ENCODE measurements at regions not wholly inside any gene's neighbourhood (a gene's known extent, or its start where the extent isn't known, plus 50 kb on each side); places are given as distances from the start of the nearest gene placed in this dataset.

DNA sequence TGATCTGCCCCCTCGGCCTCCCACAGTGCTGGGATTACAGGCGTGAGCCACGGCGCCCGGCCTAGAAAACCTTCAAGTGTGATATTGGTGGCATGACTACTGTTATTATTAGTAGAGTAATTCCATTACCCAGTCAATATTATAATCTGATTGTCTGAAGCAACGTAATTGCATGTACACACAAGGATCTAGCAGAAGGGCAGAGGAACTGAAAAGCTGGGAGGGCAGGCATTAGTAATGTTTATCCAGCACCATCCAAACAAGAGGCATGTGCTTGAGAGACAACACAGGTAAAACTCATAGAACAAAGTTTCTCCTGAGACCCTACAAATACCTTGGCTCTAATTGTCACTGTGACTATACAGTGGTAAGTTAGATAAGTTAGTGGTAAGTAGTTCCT lies 56.2 kb upstream of the ITM2B start:
- Histone ChIP-seq H3K4me2 (ENCODE audit: low read depth, low read length) (no peak overlapping the region), H3K4me3 (replicated peaks in 1 of 3; ENCODE audit: insufficient read depth in 1 of 3, low read depth in 2 of 3, low read length in 3 of 3) (no peak overlapping the region), H3K4me1 (ENCODE audit: insufficient read depth, low read length) (no peaks in the 10 kb centered on the region), H3K36me3 (replicated peaks in 1 of 2; ENCODE audit: control insufficient read depth in 1 of 2, insufficient read depth in 2 of 2, low read length in 2 of 2) (no peaks in the 10 kb centered on the region), H3K27ac (ENCODE audit: extremely low read length, insufficient read depth, low read length) (no peak overlapping the region), H3K9me3 (ENCODE audit: low read length) (no peaks in the 10 kb centered on the region), H4K20me1 (ENCODE audit: insufficient read depth, low read length) (no peaks in the 10 kb centered on the region), H3K79me2 (ENCODE audit: insufficient read depth, low read length) (no peaks in the 10 kb centered on the region), H3K27me3 (ENCODE audit: control insufficient read depth in 1 of 2, insufficient read depth in 2 of 2, low read length in 2 of 2) (no peaks in the 10 kb centered on the region), H2AFZ (ENCODE audit: low read length) (no peak overlapping the region), H3K9ac (ENCODE audit: insufficient read depth, low read depth, low read length) (no peak overlapping the region)
- ChIA-PET CTCF (ENCODE audit: low intra/inter-chr PET ratio, low total read pairs) (no interaction called here), POLR2A (no interaction called here)
- intact Hi-C loops (cut with micrococcal nuclease; ENCODE audit: unreplicated experiment) (no loop called here), in situ Hi-C loops (cut with HindIII; ENCODE audit: extremely low pct_ligation_motif_present, low pct_unique_long_range_greater_than_20kb) (no loop called here)
- BruUV-seq (replicated peaks), result no TSS peak
- FAIRE-seq (no peak), ATAC-seq (no peak), DNase-seq (ENCODE audit: low spot score) (no peak)
- WGBS (ENCODE audit: low lambda C conversion rate), result 81% methylated on average over 6 of the region's 6 CpGs
- TF ChIP-seq ZNF205 (CRISPR knock-in tag; IDR thresholded peaks at IDR 0.05), result no peak
- no peak for TF ChIP-seq ZNF335 (CRISPR knock-in tag; IDR thresholded peaks at IDR 0.05)
- TF ChIP-seq NCOA2 (CRISPR knock-in tag; IDR thresholded peaks at IDR 0.05), result no peak
- TF ChIP-seq, protein P1, sequence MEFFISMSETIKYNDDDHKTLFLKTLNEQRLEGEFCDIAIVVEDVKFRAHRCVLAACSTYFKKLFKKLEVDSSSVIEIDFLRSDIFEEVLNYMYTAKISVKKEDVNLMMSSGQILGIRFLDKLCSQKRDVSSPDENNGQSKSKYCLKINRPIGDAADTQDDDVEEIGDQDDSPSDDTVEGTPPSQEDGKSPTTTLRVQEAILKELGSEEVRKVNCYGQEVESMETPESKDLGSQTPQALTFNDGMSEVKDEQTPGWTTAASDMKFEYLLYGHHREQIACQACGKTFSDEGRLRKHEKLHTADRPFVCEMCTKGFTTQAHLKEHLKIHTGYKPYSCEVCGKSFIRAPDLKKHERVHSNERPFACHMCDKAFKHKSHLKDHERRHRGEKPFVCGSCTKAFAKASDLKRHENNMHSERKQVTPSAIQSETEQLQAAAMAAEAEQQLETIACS (CRISPR knock-in tag; IDR thresholded peaks at IDR 0.05), result no peak
- TF ChIP-seq, protein P2, sequence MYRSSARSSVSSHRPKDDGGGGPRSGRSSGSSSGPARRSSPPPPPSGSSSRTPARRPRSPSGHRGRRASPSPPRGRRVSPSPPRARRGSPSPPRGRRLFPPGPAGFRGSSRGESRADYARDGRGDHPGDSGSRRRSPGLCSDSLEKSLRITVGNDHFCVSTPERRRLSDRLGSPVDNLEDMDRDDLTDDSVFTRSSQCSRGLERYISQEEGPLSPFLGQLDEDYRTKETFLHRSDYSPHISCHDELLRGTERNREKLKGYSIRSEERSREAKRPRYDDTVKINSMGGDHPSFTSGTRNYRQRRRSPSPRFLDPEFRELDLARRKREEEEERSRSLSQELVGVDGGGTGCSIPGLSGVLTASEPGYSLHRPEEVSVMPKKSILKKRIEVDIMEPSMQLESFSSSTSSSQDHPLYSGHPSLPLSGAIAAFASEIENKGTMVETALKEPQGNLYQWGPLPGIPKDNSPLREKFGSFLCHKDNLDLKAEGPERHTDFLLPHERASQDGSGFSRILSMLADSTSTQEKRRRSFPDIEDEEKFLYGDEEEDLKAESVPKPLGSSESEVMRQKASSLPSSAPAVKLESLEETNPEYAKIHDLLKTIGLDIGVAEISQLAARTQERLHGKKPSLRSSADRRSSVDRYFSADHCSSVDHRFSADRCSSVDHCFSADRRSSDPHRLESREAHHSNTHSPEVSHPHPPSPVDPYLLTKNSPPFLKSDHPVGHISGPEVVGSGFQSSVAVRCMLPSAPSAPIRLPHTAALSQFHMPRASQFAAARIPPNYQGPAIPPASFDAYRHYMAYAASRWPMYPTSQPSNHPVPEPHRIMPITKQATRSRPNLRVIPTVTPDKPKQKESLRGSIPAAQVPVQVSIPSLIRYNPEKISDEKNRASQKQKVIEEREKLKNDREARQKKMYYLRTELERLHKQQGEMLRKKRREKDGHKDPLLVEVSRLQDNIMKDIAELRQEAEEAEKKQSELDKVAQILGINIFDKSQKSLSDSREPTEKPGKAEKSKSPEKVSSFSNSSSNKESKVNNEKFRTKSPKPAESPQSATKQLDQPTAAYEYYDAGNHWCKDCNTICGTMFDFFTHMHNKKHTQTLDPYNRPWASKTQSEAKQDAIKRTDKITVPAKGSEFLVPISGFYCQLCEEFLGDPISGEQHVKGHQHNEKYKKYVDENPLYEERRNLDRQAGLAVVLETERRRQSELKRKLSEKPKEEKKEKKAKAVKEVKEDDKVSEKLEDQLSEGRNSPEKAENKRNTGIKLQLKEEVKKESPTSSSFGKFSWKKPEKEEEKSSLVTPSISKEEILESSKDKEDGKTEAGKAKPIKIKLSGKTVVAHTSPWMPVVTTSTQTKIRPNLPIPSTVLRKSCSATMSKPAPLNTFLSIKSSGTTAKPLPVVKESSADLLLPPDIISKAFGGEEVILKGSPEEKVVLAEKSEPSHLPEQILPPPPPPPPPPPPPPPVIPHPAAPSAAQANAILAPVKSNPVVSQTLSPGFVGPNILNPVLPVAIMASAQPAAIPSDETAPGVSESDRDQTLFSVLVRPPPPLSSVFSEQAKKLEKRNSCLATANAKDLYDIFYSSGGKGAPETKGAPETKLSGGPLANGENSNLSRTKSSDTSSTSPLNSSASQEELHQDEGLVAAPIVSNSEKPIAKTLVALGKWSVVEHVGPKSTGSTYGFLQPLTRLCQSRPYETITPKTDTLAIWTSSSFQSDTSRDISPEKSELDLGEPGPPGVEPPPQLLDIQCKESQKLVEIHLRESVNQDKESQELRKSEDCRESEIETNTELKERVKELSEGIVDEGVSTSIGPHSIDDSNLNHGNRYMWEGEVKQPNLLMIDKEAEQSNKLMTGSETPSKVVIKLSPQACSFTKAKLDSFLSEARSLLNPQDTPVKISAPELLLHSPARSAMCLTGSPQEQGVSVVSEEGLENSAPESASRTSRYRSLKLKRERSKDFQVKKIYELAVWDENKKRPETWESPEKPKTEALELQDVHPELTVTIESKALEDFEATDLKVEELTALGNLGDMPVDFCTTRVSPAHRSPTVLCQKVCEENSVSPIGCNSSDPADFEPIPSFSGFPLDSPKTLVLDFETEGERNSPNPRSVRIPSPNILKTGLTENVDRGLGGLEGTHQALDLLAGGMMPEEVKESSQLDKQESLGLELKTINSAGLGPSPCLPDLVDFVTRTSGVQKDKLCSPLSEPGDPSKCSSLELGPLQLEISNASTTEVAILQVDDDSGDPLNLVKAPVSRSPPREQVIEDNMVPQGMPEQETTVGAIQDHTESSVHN (CRISPR knock-in tag; IDR thresholded peaks at IDR 0.05), result no peak
- TF ChIP-seq, protein P3, sequence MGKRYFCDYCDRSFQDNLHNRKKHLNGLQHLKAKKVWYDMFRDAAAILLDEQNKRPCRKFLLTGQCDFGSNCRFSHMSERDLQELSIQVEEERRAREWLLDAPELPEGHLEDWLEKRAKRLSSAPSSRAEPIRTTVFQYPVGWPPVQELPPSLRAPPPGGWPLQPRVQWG (CRISPR knock-in tag; IDR thresholded peaks at IDR 0.05; ENCODE audit: borderline replicate concordance, low read depth), result no peak
- TF ChIP-seq, protein P4, sequence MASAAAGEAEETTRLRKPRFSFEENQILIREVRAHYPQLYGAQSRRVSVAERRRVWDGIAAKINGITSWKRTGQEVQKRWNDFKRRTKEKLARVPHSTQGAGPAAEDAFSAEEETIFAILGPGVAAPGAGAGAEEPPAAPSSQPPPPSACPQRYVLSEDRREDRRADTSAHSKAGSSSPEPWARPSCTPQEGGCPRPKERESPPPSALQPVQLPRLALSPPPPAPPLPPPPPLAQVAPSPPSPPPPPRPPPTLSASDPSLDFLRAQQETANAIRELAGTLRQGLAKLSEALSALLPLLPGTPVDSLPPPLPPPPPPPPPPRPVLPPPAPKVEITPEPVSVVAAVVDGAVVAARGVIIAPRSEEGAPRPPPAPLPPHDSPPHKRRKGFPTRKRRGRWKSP (CRISPR knock-in tag; IDR thresholded peaks at IDR 0.05), result no peak
- TF ChIP-seq ZNF282 (IDR thresholded peaks at IDR 0.05; ENCODE audit: partially characterized antibody), result no peak
- TF ChIP-seq FOXJ3 (CRISPR knock-in tag; IDR thresholded peaks at IDR 0.05; ENCODE audit: borderline replicate concordance), result no peak
- TF ChIP-seq, protein P5, sequence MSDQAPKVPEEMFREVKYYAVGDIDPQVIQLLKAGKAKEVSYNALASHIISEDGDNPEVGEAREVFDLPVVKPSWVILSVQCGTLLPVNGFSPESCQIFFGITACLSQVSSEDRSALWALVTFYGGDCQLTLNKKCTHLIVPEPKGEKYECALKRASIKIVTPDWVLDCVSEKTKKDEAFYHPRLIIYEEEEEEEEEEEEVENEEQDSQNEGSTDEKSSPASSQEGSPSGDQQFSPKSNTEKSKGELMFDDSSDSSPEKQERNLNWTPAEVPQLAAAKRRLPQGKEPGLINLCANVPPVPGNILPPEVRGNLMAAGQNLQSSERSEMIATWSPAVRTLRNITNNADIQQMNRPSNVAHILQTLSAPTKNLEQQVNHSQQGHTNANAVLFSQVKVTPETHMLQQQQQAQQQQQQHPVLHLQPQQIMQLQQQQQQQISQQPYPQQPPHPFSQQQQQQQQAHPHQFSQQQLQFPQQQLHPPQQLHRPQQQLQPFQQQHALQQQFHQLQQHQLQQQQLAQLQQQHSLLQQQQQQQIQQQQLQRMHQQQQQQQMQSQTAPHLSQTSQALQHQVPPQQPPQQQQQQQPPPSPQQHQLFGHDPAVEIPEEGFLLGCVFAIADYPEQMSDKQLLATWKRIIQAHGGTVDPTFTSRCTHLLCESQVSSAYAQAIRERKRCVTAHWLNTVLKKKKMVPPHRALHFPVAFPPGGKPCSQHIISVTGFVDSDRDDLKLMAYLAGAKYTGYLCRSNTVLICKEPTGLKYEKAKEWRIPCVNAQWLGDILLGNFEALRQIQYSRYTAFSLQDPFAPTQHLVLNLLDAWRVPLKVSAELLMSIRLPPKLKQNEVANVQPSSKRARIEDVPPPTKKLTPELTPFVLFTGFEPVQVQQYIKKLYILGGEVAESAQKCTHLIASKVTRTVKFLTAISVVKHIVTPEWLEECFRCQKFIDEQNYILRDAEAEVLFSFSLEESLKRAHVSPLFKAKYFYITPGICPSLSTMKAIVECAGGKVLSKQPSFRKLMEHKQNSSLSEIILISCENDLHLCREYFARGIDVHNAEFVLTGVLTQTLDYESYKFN (CRISPR knock-in tag; conservative IDR thresholded peaks at IDR 0.05), result no peak
- TF ChIP-seq ZNF768 (CRISPR knock-in tag; IDR thresholded peaks at IDR 0.05), result no peak
- no peak for TF ChIP-seq ZFP1 (CRISPR knock-in tag; IDR thresholded peaks at IDR 0.05)

All from HepG2 (cell line).